OCI-LY7 (cell line): ENCODE measurements at regions not wholly inside any gene's neighbourhood (a gene's known extent, or its start where the extent isn't known, plus 50 kb on each side); places are given as distances from the start of the nearest gene placed in this dataset.
A peak's percentile ranks its signal among the peaks of the same experiment; 100 is the strongest.

Experiments used
- EZH2phosphoT487 ChIP-seq: fragments of 200-600 bp; sonication (generic); IDR thresholded peaks from 2 replicates; pipeline ENCODE4 v1.6.1; 2018; ENCODE audit warnings: low read depth, borderline replicate concordance, mild to moderate bottlenecking, mixed run types, antibody characterized with exemption, low read length, moderate library complexity, mixed read lengths
- TF ChIP-seq, protein P1 (sequence below): fragments of 200-600 bp; sonication (generic); conservative IDR thresholded peaks from 2 replicates; pipeline ENCODE4 v1.5.1; 2014; ENCODE audit warnings: mild to moderate bottlenecking, antibody characterized with exemption, low read length, moderate library complexity, mixed read lengths

DNA sequence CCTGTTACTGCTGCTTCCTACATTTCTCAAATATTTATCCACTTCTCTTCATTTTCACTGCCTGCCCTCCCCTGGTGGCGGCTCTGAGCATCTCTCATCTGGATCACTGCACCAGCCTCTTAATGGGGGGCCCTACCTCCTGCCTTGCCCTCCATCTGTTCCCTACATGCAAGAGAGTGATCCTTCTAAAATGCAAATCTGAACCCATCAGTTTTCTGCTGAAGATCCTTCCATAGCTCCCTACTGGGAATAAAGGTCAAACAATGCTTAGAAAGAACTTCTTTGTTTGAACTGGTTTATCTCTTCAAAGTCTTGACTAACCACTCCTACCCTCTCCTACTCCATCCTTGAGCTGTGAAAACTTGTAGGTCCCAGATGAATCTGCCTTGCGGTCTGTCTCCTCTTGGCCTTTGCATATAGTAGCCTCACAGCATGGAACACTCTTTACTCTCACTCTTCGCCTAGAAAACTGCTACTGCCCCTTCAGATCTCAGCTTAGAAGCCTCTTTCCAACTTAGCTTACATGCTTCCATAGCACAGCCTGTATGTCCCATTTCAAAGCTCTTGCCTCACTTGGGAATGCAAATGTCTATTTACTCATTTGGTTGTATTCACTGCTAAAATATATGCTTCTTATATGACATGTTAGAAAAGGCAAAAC is 119.3 kb downstream of the QRSL1 start:
- TF ChIP-seq, protein P1, sequence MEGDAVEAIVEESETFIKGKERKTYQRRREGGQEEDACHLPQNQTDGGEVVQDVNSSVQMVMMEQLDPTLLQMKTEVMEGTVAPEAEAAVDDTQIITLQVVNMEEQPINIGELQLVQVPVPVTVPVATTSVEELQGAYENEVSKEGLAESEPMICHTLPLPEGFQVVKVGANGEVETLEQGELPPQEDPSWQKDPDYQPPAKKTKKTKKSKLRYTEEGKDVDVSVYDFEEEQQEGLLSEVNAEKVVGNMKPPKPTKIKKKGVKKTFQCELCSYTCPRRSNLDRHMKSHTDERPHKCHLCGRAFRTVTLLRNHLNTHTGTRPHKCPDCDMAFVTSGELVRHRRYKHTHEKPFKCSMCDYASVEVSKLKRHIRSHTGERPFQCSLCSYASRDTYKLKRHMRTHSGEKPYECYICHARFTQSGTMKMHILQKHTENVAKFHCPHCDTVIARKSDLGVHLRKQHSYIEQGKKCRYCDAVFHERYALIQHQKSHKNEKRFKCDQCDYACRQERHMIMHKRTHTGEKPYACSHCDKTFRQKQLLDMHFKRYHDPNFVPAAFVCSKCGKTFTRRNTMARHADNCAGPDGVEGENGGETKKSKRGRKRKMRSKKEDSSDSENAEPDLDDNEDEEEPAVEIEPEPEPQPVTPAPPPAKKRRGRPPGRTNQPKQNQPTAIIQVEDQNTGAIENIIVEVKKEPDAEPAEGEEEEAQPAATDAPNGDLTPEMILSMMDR: peak; percentile 55; the same call in 1 of the 2 replicates
- TF ChIP-seq EZH2phosphoT487: no peak
